ENCODE measurements at regions not wholly inside any gene's neighbourhood (a gene's known extent, or its start where the extent isn't known, plus 50 kb on each side); places are given as distances from the start of the nearest gene placed in this dataset.
A peak's percentile ranks its signal among the peaks of the same experiment; 100 is the strongest.

DNA sequence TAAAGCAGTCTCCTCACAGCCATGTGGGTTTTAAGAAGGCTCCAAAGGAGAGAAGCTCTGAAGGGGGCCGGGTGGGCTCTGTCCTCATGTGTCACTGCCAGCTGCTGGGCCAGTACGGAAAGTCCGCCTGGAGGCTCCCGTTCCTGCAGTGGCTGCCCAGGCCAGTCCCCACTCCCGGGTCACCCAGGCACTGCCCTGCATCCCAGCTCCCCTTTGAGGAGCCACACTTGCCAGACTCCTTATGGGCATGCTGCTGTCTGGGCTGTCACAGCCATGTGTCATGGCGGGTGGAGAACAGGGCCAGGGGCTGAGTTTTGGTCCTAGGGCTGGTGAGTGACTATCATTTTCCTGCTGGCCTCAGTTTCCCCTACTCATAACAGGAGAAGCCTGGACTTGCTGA lies 79.4 kb upstream of the ACTRT2 start:
- peaks cover 0 to 12% of the 10 kb centered on the region in 2 donors for H3K27me3 ChIP-seq
- no peak overlapping the region for H3K4me3 ChIP-seq
- peaks cover 0 to 5% (median 0%) of the 10 kb centered on the region in 3 donors for H3K36me3 ChIP-seq
- peak in 1 of 2 donors; percentile 48 for DNase-seq
- TF ChIP-seq, protein P1, sequence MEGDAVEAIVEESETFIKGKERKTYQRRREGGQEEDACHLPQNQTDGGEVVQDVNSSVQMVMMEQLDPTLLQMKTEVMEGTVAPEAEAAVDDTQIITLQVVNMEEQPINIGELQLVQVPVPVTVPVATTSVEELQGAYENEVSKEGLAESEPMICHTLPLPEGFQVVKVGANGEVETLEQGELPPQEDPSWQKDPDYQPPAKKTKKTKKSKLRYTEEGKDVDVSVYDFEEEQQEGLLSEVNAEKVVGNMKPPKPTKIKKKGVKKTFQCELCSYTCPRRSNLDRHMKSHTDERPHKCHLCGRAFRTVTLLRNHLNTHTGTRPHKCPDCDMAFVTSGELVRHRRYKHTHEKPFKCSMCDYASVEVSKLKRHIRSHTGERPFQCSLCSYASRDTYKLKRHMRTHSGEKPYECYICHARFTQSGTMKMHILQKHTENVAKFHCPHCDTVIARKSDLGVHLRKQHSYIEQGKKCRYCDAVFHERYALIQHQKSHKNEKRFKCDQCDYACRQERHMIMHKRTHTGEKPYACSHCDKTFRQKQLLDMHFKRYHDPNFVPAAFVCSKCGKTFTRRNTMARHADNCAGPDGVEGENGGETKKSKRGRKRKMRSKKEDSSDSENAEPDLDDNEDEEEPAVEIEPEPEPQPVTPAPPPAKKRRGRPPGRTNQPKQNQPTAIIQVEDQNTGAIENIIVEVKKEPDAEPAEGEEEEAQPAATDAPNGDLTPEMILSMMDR (IDR thresholded peaks at IDR 0.05): no peak
- no peaks in the 10 kb centered on the region for H3K4me1 ChIP-seq
- intact Hi-C loops (cut with DNase I; ENCODE audit: low total_unique reads): no loop called here
- peaks cover 0 to 23% (median 17%) of the 10 kb centered on the region in 3 donors for H3K9me3 ChIP-seq
- no peak overlapping the region for H3K27ac ChIP-seq

DNA sequence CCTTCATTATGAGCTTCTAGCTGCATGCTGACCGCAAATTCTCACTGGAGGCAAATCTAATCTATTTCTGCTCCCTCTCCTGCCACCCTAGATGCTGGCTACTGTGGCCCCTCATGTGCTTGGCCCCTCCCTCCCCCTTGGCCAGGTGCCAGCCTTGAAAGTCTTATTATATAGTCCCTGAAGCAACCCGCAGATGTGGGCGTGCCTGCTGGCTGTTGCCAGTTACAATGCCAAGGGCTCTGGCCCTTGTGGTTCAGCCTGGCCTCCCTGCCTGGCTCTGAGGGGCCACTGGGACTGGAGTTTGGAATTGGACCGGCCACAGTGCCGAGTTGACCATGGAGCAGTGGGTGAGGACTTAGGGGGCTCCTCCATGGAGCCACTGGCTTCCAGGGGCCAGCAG lies 78.9 kb upstream of the ACTRT2 start:
- DNase-seq: peak in 1 of 2 donors; percentile 56

DNA sequence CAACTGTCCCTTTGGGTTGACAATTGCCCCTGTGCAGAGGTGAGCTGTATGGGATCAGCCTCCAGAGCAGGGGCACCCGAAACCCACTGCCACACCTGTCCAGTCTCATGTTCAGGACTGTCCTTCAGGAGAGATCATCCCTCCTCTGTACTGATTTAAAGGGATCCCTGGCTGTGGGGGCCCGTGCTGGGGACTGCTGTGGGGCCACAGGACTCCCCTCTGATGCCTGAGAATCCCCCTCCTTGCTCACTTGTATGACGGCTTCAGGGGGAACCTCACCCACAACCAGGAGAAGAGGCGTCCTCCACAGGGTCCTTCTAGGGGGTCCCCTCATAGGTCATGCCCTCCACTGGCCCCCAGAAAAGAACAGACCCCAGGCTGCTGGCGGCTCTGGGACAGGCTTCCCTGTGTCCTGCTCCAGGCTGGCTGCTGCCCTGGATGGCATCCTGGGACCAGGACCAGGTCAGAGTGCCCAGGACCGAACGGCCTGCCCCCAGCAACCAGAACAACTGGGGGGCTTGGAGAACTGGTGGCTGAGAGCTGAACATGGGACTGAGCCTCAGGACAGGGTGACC lies 77.5 kb upstream of the ACTRT2 start:
- intact Hi-C loops (cut with DNase I; ENCODE audit: low total_unique reads): no loop called here
- no peak overlapping the region for H3K4me3 ChIP-seq
- DNase-seq: peak in 1 of 2 donors; percentile 51
- TF ChIP-seq, protein P1 (IDR thresholded peaks at IDR 0.05): no peak
- H3K27ac ChIP-seq: no peak overlapping the region
- H3K36me3 ChIP-seq: peaks cover 0 to 5% (median 0%) of the 10 kb centered on the region in 3 donors
- peaks cover 0 to 26% of the 10 kb centered on the region in 2 donors for H3K27me3 ChIP-seq
- peaks cover 0 to 23% (median 17%) of the 10 kb centered on the region in 3 donors for H3K9me3 ChIP-seq
- no peaks in the 10 kb centered on the region for H3K4me1 ChIP-seq

More for the DNA sequence above, 78.9 kb upstream of the ACTRT2 start:
- no peaks in the 10 kb centered on the region for H3K4me1 ChIP-seq
- peaks cover 0 to 23% (median 17%) of the 10 kb centered on the region in 3 donors for H3K9me3 ChIP-seq
- intact Hi-C loops (cut with DNase I; ENCODE audit: low total_unique reads): no loop called here
- H3K27me3 ChIP-seq: peaks cover 0 to 17% of the 10 kb centered on the region in 2 donors
- no peak overlapping the region for H3K4me3 ChIP-seq
- no peak overlapping the region for H3K27ac ChIP-seq
- peaks cover 0 to 5% (median 0%) of the 10 kb centered on the region in 3 donors for H3K36me3 ChIP-seq
- TF ChIP-seq, protein P1 (IDR thresholded peaks at IDR 0.05): no peak

DNA sequence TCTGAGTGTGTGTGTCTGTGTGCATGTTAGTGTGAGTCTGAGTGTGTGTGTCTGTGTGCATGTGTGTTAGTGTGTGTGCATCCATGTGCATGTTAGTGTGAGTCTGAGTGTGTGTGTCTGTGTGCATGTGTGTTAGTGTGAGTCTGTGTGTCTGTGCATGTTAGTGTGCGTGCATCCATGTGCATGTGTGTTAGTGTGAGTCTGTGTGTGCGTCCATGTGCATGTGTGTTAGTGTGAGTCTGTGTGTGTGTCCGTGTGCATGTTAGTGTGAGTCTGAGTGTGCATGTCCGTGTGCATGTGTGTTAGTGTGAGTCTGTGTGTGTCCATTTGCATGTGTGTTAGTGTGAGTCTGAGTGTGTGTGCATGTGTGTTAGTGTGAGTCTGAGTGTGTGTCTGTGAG lies 76.6 kb upstream of the ACTRT2 start:
- no peak overlapping the region for H3K4me3 ChIP-seq
- peaks cover 0 to 26% of the 10 kb centered on the region in 2 donors for H3K27me3 ChIP-seq
- H3K4me1 ChIP-seq: peaks cover 0 to 3% (median 0%) of the 10 kb centered on the region in 4 donors
- no peak for DNase-seq
- peaks cover 0 to 5% (median 0%) of the 10 kb centered on the region in 3 donors for H3K36me3 ChIP-seq
- intact Hi-C loops (cut with DNase I; ENCODE audit: low total_unique reads): no loop called here
- no peak overlapping the region for H3K27ac ChIP-seq
- TF ChIP-seq, protein P1 (IDR thresholded peaks at IDR 0.05): no peak
- peaks cover 0 to 22% (median 17%) of the 10 kb centered on the region in 3 donors for H3K9me3 ChIP-seq

DNA sequence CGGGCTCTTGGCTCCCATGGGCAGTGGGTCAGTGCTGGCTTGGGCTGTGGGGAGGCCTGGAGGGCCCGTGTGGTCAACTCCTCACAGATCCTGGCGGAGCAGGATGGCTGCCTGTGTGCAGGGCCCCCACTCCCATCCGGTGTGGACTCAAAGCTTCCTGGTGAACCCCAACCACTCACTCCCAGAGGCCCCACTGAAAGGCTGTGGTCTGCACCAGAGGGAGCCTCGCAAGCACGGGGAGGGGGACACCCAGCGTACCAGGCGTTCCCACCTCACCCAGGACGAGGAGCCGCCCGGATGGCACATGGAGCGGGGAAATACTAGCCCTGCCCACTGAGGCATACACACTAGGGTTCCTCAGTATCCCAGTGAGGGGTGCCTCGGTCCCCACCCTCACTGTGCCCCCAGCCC lies 75.4 kb upstream of the ACTRT2 start:
- no peak overlapping the region for H3K27ac ChIP-seq
- H3K36me3 ChIP-seq: peaks cover 0 to 5% (median 0%) of the 10 kb centered on the region in 3 donors
- peak in 1 of 2 donors; percentile 51 for DNase-seq
- no peak overlapping the region for H3K4me3 ChIP-seq
- intact Hi-C loops (cut with DNase I; ENCODE audit: low total_unique reads): no loop called here
- H3K4me1 ChIP-seq: peaks cover 0 to 13% (median 3%) of the 10 kb centered on the region in 4 donors
- TF ChIP-seq, protein P1 (IDR thresholded peaks at IDR 0.05): no peak
- H3K9me3 ChIP-seq: peaks cover 0 to 11% (median 10%) of the 10 kb centered on the region in 3 donors
- peaks cover 0 to 29% of the 10 kb centered on the region in 2 donors for H3K27me3 ChIP-seq
